HFFc6 (cell line): ENCODE measurements at regions not wholly inside any gene's neighbourhood (a gene's known extent, or its start where the extent isn't known, plus 50 kb on each side); places are given as distances from the start of the nearest gene placed in this dataset.

Experiments
- DNase-seq: peaks from one replicate; pipeline ENCODE4 v3.0.0-alpha.2; 2018
- H3K27ac Mint-ChIP-seq: 2 replicates; pipeline ENCODE4 v1.8.0; 2020; ENCODE audit warnings: mild to moderate bottlenecking, mixed read lengths
- H3K27me3 Mint-ChIP-seq: 2 replicates; pipeline ENCODE4 v1.8.0; 2021; ENCODE audit warnings: mild to moderate bottlenecking, moderate library complexity, mixed read lengths; ENCODE audit not compliant: insufficient read depth
- H3K36me3 Mint-ChIP-seq: 2 replicates; pipeline ENCODE4 v1.8.0; 2021; ENCODE audit warnings: low read depth, mixed read lengths
- H3K4me1 Mint-ChIP-seq: 2 replicates; pipeline ENCODE4 v1.8.0; 2020; ENCODE audit warnings: low read depth, mixed read lengths
- H3K4me3 Mint-ChIP-seq: 2 replicates; pipeline ENCODE4 v1.8.0; 2020; ENCODE audit warnings: mild to moderate bottlenecking, moderate library complexity, mixed read lengths
- H3K9me3 Mint-ChIP-seq: 2 replicates; pipeline ENCODE4 v1.8.0; 2020; ENCODE audit warnings: mild to moderate bottlenecking, mixed read lengths
- TF ChIP-seq, protein P1 (sequence below): fragments of 200-600 bp; sonication (generic); IDR thresholded peaks from 2 replicates; pipeline ENCODE4 v1.5.0; 2021; ENCODE audit warnings: antibody characterized with exemption, mild to moderate bottlenecking

DNA sequence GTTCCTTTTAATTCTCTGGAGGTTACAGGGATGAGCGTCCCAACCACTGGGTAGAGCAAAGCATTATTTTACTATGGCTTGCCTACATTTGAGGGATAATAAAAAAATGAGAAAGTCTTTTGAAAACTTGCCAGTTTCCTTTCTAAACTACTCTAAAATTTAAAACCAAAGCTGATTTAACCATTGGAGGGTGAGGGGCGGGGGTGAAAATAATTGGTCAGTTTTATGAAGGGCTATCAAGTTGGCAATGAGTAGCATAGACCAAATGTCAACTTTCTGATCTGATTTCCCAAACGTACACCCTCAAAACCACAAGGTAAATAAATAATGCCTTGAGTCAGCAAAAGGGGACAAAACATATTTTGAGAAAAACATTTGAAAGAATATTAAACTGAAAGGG is 85.7 kb upstream of the STK17B start:
- peaks cover 25% of the 10 kb centered on the region for H3K36me3 Mint-ChIP-seq
- DNase-seq, result no peak
- no peaks in the 10 kb centered on the region for H3K27me3 Mint-ChIP-seq
- no peak overlapping the region for H3K27ac Mint-ChIP-seq
- TF ChIP-seq, protein P1, sequence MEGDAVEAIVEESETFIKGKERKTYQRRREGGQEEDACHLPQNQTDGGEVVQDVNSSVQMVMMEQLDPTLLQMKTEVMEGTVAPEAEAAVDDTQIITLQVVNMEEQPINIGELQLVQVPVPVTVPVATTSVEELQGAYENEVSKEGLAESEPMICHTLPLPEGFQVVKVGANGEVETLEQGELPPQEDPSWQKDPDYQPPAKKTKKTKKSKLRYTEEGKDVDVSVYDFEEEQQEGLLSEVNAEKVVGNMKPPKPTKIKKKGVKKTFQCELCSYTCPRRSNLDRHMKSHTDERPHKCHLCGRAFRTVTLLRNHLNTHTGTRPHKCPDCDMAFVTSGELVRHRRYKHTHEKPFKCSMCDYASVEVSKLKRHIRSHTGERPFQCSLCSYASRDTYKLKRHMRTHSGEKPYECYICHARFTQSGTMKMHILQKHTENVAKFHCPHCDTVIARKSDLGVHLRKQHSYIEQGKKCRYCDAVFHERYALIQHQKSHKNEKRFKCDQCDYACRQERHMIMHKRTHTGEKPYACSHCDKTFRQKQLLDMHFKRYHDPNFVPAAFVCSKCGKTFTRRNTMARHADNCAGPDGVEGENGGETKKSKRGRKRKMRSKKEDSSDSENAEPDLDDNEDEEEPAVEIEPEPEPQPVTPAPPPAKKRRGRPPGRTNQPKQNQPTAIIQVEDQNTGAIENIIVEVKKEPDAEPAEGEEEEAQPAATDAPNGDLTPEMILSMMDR, result no peak
- H3K9me3 Mint-ChIP-seq, result no peaks in the 10 kb centered on the region
- H3K4me3 Mint-ChIP-seq, result no peak overlapping the region
- H3K4me1 Mint-ChIP-seq, result peaks cover 55% of the 10 kb centered on the region

DNA sequence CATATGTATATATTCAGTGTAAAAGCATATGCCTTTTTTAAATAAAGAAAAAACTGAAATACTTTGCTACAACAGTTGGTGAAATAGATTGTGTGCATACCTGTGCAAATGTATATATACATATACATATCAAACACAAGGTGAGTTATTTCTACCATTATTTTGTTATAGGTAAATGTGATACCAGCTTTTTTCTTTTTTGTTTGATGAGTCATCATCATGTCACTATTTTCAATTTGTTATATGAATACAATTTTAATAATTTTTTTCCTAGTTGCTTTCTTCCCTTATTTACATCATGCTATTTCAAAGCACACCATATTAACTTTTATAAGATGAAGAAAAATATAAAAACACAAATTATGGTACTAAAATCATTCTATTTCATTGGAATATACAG is 87.0 kb upstream of the STK17B start:
- H3K27ac Mint-ChIP-seq, result no peak overlapping the region
- H3K4me1 Mint-ChIP-seq, result peaks cover 52% of the 10 kb centered on the region
- no peaks in the 10 kb centered on the region for H3K9me3 Mint-ChIP-seq
- H3K36me3 Mint-ChIP-seq, result peaks cover 23% of the 10 kb centered on the region
- no peaks in the 10 kb centered on the region for H3K27me3 Mint-ChIP-seq
- DNase-seq, result no peak
- TF ChIP-seq, protein P1, result no peak
- H3K4me3 Mint-ChIP-seq, result no peak overlapping the region

DNA sequence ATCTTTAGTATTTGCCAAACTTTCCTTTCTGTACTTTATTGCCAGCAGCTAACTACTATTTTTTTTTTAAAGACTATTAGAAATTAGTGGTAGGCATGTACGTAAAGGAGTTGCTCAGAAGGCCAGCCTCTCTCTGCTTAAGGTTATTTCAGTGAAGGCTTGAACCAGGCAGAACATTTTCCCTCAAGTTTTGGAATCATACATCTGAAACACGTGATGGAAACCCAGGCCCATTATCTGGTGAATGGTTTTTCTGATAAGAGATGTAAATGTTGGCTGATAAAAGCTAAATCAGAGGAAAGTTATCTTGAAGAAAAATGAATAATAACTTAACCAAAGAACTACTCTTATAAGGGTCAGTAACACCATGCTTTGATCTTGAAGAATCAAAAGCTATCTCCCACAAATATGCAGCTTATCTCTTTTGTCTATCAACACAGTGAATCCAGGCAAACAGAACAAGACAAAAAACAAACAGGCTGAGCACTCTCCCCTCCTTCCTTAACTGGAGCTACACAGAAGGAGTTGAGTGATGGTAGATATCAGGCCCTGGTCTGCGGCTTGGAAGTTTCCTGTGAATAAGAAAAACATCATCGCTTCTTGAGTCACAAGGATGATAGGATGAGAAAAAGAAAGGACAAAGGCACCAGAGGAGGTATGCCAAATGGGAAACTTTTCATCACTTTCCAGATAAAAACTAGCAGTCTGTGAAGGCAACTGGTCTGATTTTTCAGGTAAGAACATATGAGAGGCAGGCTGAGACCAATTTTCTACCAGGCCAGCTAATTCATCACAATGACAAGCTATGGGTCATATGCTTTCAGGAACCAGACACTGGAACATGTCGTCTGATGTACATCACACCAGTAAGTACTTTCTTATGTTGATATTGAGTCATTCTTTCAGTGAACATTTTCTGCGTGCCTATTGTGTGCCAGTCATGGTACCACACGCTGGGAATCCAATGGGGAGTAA is 88.4 kb upstream of the STK17B start:
- no peaks in the 10 kb centered on the region for H3K9me3 Mint-ChIP-seq
- TF ChIP-seq, protein P1, result no peak
- H3K36me3 Mint-ChIP-seq, result peaks cover 23% of the 10 kb centered on the region
- H3K4me1 Mint-ChIP-seq, result peaks cover 48% of the 10 kb centered on the region
- H3K27me3 Mint-ChIP-seq, result no peaks in the 10 kb centered on the region
- peak overlapping the region; percentile 73 for H3K4me3 Mint-ChIP-seq
- peak overlapping the region; percentile 91 for H3K27ac Mint-ChIP-seq
- peak; percentile 80 for DNase-seq

DNA sequence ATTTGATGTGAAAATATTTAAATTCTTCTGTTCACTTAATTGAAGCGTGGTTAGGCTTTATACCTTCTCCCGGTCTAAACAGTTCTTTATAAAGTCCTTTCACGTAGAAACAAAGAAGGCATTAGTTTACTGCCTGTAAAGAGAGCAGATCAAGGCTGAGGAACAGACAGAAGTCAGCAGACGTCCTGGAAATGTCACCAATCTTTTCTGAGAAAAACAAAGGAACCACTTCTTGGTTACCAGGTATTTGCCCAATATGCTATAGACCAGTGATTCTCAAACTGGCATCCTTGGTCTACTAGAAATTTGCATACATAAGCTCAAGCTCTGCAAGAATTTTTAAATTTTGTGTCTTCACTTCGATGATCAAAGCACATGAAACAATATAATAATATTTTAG is 89.2 kb upstream of the STK17B start:
- peaks cover 48% of the 10 kb centered on the region for H3K4me1 Mint-ChIP-seq
- peak overlapping the region; percentile 73 for H3K4me3 Mint-ChIP-seq
- no peak for DNase-seq
- H3K36me3 Mint-ChIP-seq, result peaks cover 23% of the 10 kb centered on the region
- TF ChIP-seq, protein P1, result no peak
- peak overlapping the region; percentile 91 for H3K27ac Mint-ChIP-seq
- no peaks in the 10 kb centered on the region for H3K27me3 Mint-ChIP-seq
- H3K9me3 Mint-ChIP-seq, result no peaks in the 10 kb centered on the region

DNA sequence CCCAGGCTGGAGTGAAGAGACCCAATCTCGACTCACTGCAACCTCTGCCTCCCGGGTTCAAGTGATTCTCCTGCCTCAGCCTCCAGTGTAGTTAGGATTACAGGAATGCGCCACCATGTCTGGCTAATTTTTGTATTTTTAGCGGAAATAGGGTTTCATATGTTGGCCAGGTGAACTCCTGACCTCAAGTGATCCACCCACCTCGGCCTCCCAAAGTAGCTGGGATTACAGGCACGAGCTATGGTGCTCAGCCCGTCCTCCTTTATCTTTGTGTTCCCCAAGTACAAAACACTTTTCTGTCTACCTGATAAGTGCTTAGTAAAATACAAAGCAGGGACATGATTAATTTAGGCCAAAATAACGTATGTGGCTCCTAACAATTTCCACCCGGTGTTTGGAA is 91.2 kb upstream of the STK17B start:
- no peaks in the 10 kb centered on the region for H3K27me3 Mint-ChIP-seq
- no peak for DNase-seq
- TF ChIP-seq, protein P1, result no peak
- H3K36me3 Mint-ChIP-seq, result peaks cover 17% of the 10 kb centered on the region
- H3K9me3 Mint-ChIP-seq, result no peaks in the 10 kb centered on the region
- H3K4me3 Mint-ChIP-seq, result peak overlapping the region; percentile 61; the same call in 1 of the 2 replicates
- peak overlapping the region; percentile 81 for H3K27ac Mint-ChIP-seq
- H3K4me1 Mint-ChIP-seq, result peaks cover 62% of the 10 kb centered on the region
